GM18951 (cell line): ENCODE measurements at regions not wholly inside any gene's neighbourhood (a gene's known extent, or its start where the extent isn't known, plus 50 kb on each side); places are given as distances from the start of the nearest gene placed in this dataset.

Source experiments
- POLR2A ChIP-seq: IDR thresholded peaks from 4 replicates; pipeline ENCODE4 v1.6.1; 2011; ENCODE audit warnings: mild to moderate bottlenecking; ENCODE audit not compliant: insufficient read length, insufficient read depth; ENCODE audit errors: extremely low read depth
- in situ Hi-C: fragments of 300-500 bp; cut with MboI; formaldehyde crosslinking; loops from one replicate; pipeline ENCODE4 v1.12.0; 2022; ENCODE audit warnings: low sequenced_read_pairs, mixed read lengths, inconsistent platforms; ENCODE audit not compliant: unreplicated experiment

GRCh38 chr7:97460433-97460832 lies 271.5 kb upstream of the TAC1 start:
- in situ Hi-C loops = no loop called here
- no peak for TF ChIP-seq POLR2A

DNA sequence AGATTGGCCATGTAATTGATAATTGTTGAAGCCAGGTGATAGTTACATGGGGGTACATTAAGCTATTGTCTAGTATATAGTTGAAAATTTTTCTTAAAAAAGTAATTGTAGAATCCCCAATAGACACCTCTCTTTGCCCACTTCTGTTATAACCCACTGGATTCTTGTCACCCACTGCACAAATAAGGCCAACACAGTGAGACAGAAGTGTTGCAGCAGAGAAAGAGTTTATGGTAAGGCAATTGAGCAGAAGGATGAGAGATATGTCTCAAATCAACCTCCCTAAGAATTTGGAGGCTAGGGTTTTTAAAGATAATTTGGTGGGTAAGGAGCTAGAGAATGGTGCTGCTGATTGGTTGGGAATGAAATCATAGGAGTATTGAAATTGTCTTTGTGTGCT lies 270.3 kb upstream of the TAC1 start:
- no peak for TF ChIP-seq POLR2A
- in situ Hi-C loops = no loop called here

DNA sequence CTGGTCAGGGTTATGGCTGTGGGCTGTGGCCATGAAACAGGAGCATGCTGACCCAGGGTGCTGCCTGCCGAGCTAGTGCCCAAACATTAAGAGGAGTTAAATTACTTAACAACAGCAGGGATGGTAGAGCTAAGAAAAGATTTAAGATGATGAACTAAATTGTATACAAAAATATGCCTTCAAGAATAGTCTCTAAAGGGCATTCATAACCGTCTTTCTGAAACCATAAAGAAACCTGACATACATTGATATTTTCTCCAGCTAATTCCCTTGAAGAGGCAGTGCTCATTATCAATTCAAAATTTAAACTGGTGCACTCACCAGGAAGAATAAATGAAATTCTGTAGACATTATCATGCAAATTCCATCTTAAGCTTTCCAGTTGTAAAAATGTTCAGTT lies 265.8 kb upstream of the TAC1 start:
- in situ Hi-C loops = no loop called here
- no peak for TF ChIP-seq POLR2A

GRCh38 chr7:97466999-97467740 lies 264.7 kb upstream of the TAC1 start:
- TF ChIP-seq POLR2A = no peak
- in situ Hi-C loops = no loop called here

DNA sequence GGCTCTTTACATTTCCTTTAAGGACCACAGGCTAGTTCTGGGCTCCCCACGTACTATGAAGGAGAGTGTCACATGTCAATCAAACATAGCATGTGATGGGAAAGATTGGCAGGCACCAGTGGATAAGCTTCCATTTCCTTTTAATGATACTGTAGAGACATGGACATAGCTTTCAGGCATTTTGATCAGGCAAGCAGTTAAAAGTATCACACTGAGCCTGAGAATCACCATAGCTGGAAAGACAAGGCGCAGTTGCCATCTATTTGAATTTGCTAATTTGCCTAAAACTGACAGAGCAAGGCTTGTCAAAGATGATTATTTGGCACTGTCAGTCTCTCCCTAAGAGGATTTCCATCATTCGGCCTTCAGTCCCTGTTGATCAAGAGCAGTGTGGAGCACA lies 263.4 kb upstream of the TAC1 start:
- in situ Hi-C loops = no loop called here
- TF ChIP-seq POLR2A = no peak

GRCh38 chr7:97470726-97471125 lies 261.2 kb upstream of the TAC1 start:
- in situ Hi-C loops = no loop called here
- no peak for TF ChIP-seq POLR2A

- in situ Hi-C loops = no loop called here
- TF ChIP-seq POLR2A = no peak
These were observed 260.4 kb upstream of the TAC1 start for GRCh38 chr7:97471491-97471890.

DNA sequence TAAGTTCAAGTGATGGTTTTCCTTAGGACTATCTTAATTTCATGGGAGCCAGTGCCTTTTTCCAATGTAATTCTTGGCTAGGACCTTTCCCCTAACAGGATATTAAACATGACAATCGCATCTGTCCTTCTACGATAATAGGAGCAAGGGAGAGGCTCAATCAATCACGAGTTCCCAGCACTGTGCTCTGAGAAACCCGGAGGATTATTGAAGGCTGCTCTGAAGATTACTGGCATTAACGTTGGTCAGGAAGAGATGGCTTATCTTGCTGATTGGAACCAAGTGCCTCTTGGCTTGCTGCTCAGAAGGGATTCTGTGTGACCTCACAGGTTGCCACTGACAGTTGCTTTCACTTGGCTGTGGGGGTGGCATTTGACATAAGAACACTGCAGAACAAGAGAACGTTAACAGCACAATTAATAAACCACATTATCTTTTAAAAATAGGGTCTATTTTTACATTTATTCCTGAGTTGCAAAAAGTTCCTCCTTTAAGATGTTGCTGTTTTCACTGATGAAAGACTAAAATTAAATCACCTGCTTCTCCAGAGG lies 252.1 kb upstream of the TAC1 start:
- TF ChIP-seq POLR2A = no peak
- in situ Hi-C loops = loop anchor here (25.0 kb wide), 1 partner anchor 357 kb away; no protein-coding TSS in a partner anchor

DNA sequence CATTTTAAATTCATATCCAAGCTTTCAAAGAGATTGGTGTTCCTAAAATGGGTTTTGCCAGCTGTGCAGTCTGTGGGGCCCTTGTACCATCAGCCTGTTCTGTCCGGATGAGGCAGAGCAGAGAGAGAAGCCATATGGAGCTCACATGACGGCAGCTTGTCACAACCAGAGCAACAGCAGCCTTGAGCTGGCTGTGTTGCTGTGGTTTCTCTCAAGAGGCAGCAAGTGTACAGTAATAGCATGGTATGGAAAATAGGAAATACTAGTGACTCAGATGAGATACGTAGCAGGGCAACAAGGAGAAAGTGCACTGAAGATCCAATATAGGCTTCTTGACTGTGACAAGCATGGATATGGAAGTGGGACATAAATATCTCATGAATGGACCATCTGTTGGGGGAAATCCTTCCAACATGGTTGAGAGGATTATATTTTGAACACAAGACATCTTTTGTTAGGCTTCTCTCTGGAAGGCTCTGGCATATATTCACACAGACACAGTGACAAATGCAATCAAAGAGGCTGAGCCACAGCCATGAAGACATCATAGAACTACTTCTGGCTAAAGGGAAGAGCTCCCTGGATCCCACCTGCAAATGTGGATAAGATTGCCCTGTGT lies 251.0 kb upstream of the TAC1 start:
- TF ChIP-seq POLR2A = no peak
- in situ Hi-C loops = loop anchor here (25.0 kb wide), 1 partner anchor 356 kb away; no protein-coding TSS in a partner anchor

GRCh38 chr7:97495487-97495886 lies 236.4 kb upstream of the TAC1 start:
- no peak for TF ChIP-seq POLR2A
- in situ Hi-C loops = loop anchor here (25.0 kb wide), 1 partner anchor 342 kb away; no protein-coding TSS in a partner anchor

GRCh38 chr7:97499204-97499603 lies 232.7 kb upstream of the TAC1 start:
- no peak for TF ChIP-seq POLR2A
- in situ Hi-C loops = loop anchor here (25.0 kb wide), 1 partner anchor 338 kb away; no protein-coding TSS in a partner anchor

- TF ChIP-seq POLR2A = no peak
- in situ Hi-C loops = no loop called here
These were observed 228.4 kb upstream of the TAC1 start for GRCh38 chr7:97503367-97504094.

DNA sequence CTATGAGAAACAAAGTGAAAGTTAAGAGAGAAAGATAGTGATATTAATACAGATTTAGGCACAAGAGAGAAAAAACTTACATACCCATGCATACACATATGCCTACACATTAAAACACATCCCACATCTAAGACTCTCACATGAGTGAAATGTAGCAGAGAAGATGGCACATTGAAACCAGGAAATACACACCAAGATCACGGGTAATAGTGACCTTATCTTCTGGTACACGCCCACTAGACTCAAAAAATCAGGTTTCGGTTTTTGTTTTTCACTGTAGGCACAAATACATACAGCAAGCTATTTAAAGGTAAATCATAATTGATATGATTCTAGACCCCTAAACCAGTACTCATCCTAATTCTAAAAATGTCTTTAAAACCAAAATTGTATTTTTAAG lies 225.2 kb upstream of the TAC1 start:
- TF ChIP-seq POLR2A = no peak
- in situ Hi-C loops = no loop called here
